ENCODE measurements at regions not wholly inside any gene's neighbourhood (a gene's known extent, or its start where the extent isn't known, plus 50 kb on each side); places are given as distances from the start of the nearest gene placed in this dataset.
A peak's percentile ranks its signal among the peaks of the same experiment; 100 is the strongest.

DNA sequence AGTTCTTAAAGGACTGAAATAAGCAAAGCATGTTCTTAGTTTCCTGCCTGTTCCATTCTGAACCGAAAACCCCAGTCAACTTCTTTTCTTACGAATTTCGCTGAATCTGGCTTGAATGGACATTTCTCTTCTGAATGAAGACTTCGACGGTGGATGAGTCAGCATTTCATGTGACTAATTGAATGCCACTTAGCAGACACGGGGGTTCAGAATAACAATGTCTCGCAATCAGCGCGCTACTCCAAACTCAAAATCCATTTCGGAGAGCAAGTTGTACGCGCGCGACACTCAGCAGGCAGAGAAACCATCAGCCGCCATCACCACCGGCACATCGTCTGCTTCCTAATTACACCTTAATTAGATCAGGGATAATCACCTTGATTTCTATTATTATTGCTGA lies 239.0 kb upstream of the KLF6 start:
- Mint-ChIP-seq H3K36me3 (ENCODE audit: low read depth) (no peaks in the 10 kb centered on the region), H3K9me3 (no peaks in the 10 kb centered on the region), H3K27ac (no peak overlapping the region), H3K4me3 (no peak overlapping the region), H3K27me3 (peaks cover 11% of the 10 kb centered on the region), H3K4me1 (ENCODE audit: low read depth) (peaks cover 5% of the 10 kb centered on the region)
- intact Hi-C loops (cut with micrococcal nuclease), result no loop called here

DNA sequence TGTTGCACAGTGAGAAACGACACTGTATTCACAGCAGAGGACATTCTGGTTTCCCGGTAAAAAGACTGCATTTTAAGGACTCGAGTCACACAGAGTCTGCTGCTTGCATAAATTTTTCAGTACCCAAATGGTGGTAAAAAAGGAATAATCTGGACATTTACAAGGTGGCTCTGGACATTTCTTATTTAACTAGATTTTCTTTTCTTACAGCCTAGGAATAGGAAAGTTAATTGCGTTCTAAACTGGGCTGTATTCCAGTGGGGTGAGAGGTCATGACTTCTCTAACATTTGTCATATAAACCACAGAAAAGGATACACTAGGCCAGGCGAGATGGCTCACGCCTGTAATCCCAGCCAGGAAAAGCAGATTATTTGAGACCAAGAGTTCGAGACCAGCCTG lies 237.5 kb upstream of the KLF6 start:
- no peak overlapping the region for H3K27ac Mint-ChIP-seq
- no peaks in the 10 kb centered on the region for H3K36me3 Mint-ChIP-seq (ENCODE audit: low read depth)
- intact Hi-C loops (cut with micrococcal nuclease), result no loop called here
- H3K4me1 Mint-ChIP-seq (ENCODE audit: low read depth), result no peaks in the 10 kb centered on the region
- no peak overlapping the region for H3K4me3 Mint-ChIP-seq
- H3K27me3 Mint-ChIP-seq, result peaks cover 11% of the 10 kb centered on the region
- no peaks in the 10 kb centered on the region for H3K9me3 Mint-ChIP-seq

DNA sequence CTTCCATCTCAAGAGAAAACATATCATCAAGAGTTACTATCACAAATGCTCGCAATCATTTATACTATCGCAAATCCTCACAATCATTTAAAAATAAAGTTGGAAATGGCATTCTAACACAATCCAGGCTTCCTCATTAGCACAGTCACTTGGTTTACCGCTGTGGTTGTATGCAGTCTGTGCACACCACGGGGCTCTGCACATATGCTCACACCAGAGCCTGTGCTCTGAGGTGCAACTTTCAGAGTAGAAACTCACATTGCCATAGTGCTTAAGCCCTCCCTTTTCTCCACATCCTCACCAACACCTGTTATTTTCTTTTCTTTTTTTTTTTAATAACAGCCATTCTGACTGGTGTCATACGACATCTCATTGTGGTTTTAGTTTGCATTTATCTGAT lies 235.6 kb upstream of the KLF6 start:
- intact Hi-C loops (cut with micrococcal nuclease), result no loop called here
- Mint-ChIP-seq H3K36me3 (ENCODE audit: low read depth) (no peaks in the 10 kb centered on the region), H3K4me1 (ENCODE audit: low read depth) (no peaks in the 10 kb centered on the region), H3K4me3 (no peak overlapping the region), H3K9me3 (no peaks in the 10 kb centered on the region), H3K27ac (no peak overlapping the region), H3K27me3 (peaks cover 9% of the 10 kb centered on the region)

DNA sequence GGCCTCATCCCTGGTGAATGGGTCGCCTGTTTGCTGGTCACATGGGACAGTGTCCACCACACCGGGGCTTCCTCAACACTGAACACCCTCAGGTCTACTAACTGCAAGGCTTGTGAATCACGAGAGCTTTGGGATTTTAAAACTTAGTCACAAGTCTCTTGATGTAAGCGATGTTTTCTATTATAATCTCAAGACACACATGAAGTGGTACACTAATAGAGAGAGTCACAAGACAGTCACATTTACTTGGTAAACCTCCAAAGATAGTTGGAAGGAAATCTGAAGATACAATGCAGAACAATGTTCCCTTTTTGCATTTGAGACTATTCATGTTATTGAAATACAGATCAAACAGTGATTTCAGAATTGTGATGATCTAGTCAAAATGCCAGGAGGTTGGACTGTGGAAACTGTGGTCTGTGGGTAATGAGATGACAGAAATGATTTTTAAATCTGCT lies 233.1 kb upstream of the KLF6 start:
- Mint-ChIP-seq H3K4me3 (no peak overlapping the region), H3K27ac (no peak overlapping the region), H3K27me3 (no peaks in the 10 kb centered on the region), H3K4me1 (ENCODE audit: low read depth) (peaks cover 8% of the 10 kb centered on the region), H3K9me3 (no peaks in the 10 kb centered on the region), H3K36me3 (ENCODE audit: low read depth) (no peaks in the 10 kb centered on the region)
- intact Hi-C loops (cut with micrococcal nuclease), result no loop called here

DNA sequence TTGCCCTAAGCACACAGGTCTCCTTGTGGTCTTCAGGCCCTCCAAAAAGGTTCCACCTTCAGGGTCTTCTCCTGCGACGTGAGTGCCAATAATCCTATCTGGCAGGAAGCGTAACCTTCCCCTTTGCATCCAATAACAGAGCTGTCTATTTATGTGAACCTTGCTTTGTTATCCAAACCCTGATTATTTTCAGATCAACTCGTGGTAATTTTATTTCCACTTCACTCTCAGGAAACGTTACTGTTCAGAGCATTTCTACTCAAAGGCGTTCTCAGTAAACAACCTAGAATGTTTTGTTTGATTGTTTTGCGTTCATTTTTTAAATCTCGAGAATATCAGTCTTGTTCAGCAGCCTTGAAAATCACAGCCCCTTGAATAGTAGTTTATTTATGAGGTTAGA lies 232.3 kb upstream of the KLF6 start:
- intact Hi-C loops (cut with micrococcal nuclease), result no loop called here
- H3K27me3 Mint-ChIP-seq, result peaks cover 2% of the 10 kb centered on the region
- H3K4me3 Mint-ChIP-seq, result no peak overlapping the region
- peaks cover 8% of the 10 kb centered on the region for H3K4me1 Mint-ChIP-seq (ENCODE audit: low read depth)
- no peak overlapping the region for H3K27ac Mint-ChIP-seq
- no peaks in the 10 kb centered on the region for H3K36me3 Mint-ChIP-seq (ENCODE audit: low read depth)
- H3K9me3 Mint-ChIP-seq, result no peaks in the 10 kb centered on the region

DNA sequence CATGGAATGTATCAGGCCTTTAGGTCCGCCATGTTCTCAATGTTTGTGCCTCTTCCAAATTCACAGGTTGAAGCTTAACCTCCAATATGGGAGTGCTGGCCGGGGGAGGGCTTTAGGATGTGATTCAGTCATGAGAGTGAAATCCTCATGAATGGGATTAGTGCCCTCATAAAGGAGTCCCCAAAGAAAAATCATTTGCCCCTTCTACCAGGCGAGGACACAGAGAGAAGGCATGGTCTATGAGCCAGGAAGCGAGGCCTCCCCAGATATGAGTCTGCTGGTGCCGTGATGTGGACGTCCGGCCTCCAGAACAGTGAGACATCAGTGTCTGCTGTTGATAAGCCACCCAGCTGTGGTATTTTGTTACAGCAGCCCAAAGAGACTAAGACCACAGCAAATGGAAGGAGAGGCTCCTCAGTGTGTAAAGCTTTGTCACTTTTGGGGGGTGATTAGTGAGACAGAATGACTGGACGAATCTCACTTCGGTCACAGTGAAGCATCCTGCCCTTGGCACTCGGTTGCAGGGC lies 231.3 kb upstream of the KLF6 start:
- intact Hi-C loops (cut with micrococcal nuclease), result no loop called here
- Mint-ChIP-seq H3K4me3 (no peak overlapping the region), H3K27me3 (peaks cover 4% of the 10 kb centered on the region), H3K4me1 (ENCODE audit: low read depth) (peaks cover 8% of the 10 kb centered on the region), H3K27ac (peak overlapping the region; percentile 39), H3K9me3 (no peaks in the 10 kb centered on the region), H3K36me3 (ENCODE audit: low read depth) (no peaks in the 10 kb centered on the region)

DNA sequence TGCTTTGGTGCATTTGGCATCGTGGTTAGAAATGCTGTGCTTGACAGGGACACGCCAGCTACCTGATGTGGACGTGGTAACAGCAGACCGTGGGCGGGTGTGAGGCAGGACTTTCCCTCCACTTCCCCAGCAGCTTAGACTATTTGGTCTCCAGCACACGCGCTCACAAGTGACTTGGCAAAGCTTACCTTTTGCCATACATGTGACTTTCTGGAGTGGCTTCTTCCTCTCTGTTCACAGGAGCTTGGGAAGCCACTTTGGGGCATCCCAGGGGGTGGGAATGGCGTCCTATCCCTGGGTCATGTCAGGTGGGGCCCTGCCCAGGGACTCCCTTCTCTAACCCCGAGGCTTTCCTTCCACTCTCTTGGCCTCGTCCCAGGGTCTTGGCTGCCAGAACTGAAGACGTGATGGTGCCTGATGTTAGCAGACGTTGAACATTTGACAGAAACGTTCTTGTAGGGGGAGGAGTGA lies 228.7 kb upstream of the KLF6 start:
- peaks cover 4% of the 10 kb centered on the region for H3K27me3 Mint-ChIP-seq
- intact Hi-C loops (cut with micrococcal nuclease), result no loop called here
- no peaks in the 10 kb centered on the region for H3K36me3 Mint-ChIP-seq (ENCODE audit: low read depth)
- peaks cover under 1% of the 10 kb centered on the region for H3K9me3 Mint-ChIP-seq
- H3K4me1 Mint-ChIP-seq (ENCODE audit: low read depth), result peaks cover 14% of the 10 kb centered on the region
- no peak overlapping the region for H3K4me3 Mint-ChIP-seq
- no peak overlapping the region for H3K27ac Mint-ChIP-seq

DNA sequence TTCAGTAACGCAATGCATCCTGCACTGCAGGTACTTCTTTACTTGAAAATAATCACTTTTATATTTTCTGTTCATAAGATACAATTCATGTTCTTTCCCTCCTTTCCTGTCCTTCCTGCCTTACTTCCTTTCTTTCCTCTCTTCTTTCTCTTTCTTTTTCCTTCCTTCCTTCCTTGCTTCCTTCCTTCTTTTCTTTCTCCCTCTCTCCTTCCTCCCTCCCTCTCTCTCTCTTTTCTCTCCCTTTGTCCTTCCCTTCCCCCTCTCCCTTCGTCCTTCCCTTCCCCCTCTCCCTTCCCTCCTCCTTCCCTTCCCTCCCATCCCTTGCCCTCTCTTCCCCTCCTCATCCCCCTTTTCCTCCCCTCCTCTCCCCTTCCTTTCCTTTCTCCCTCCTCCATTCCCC lies 227.8 kb upstream of the KLF6 start:
- Mint-ChIP-seq H3K9me3 (peaks cover 6% of the 10 kb centered on the region), H3K4me3 (no peak overlapping the region), H3K27ac (no peak overlapping the region), H3K36me3 (ENCODE audit: low read depth) (no peaks in the 10 kb centered on the region), H3K4me1 (ENCODE audit: low read depth) (peaks cover 14% of the 10 kb centered on the region), H3K27me3 (peaks cover 4% of the 10 kb centered on the region)
- intact Hi-C loops (cut with micrococcal nuclease), result no loop called here

DNA sequence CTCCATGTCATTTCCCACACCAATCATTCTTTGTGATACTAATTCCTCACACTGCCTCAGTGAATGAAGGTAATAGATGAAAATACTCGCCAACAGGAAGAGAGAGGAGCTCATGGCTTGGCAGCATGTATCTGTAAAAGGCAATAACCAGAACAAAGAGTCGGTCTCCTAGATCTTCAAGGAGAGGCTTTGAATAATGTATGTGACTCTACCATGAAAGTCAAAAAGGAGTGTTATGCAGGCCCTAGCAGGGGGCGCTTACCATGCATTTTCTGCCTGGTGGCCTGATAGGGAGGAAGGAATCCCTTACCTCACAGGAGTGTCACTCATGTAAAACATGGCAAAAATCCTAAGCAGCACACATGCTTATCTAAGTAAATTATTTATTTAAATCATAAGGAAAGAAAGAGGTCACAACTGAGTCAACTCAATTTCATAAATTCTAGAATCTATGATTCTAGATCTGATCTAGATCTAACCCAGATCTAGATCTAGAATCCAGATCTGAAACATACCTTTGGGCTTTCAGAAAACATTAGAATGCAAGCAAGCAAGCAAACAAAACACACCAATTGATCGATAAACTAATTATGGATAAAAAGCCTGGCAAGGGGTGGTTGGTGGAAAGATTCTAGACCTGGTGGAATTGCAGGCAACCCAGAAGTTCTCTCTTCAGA lies 226.3 kb upstream of the KLF6 start:
- Mint-ChIP-seq H3K36me3 (ENCODE audit: low read depth) (no peaks in the 10 kb centered on the region), H3K4me3 (no peak overlapping the region), H3K27me3 (peaks cover 4% of the 10 kb centered on the region), H3K27ac (no peak overlapping the region), H3K4me1 (ENCODE audit: low read depth) (peaks cover 22% of the 10 kb centered on the region), H3K9me3 (peaks cover 6% of the 10 kb centered on the region)
- intact Hi-C loops (cut with micrococcal nuclease), result no loop called here

DNA sequence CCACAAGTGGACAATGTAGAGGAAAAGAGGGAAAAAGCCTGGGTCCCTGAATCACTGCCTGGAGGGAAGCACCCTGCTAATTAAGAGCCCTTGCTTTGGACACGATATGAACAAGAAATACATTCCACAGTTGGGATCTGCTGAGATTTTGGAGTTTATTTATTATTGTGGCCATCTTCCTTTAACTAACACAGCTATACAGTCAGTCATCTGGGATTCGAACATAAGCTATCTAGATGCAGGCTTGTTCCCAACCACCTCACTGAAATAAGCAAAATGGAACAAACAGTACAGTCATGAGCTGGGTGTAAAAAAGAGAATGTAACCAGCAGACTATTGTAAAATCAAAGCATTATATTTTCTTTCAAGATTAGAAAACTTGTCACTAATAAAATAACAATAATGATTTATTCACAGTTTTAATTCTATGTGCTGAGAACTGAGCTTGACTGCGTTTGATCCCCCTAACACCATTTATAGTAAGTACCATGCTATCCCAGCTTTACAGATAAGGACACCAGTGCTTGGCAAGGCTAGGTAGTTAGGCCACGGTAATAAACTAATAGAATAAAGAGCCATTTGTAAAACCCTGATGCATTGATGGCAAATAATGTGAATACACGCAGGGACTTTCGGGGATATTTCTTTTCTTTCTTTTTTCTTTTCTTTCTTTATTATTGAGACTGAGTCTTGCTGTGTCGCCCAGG lies 223.8 kb upstream of the KLF6 start:
- Mint-ChIP-seq H3K27ac (peak overlapping the region; percentile 18), H3K9me3 (peaks cover 6% of the 10 kb centered on the region), H3K4me1 (ENCODE audit: low read depth) (peaks cover 41% of the 10 kb centered on the region), H3K27me3 (peaks cover 6% of the 10 kb centered on the region), H3K4me3 (no peak overlapping the region), H3K36me3 (ENCODE audit: low read depth) (no peaks in the 10 kb centered on the region)
- intact Hi-C loops (cut with micrococcal nuclease), result loop anchor here (5.0 kb wide), 1 partner anchor 123 kb away; no protein-coding TSS in a partner anchor

DNA sequence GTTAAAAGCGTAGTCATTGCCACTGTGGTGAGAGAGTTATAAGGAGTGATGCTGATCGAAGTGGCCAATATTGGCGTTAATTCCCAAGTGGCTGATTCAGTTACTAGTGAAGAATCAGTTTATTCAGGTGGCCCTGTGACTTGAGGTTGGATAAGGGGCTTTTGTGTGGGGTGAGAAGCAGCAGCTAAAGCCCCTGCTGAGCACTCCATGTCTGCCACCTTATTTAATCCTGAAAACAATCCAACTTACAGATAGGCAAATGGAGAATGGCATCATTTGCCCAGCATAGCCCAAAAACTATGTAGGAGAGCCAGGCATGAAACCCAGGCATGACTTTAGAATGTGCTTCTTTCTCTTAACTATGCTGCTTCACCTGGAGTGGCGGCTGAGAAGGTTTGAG lies 222.8 kb upstream of the KLF6 start:
- H3K4me1 Mint-ChIP-seq (ENCODE audit: low read depth), result peaks cover 36% of the 10 kb centered on the region
- intact Hi-C loops (cut with micrococcal nuclease), result loop anchor here (5.0 kb wide), 1 partner anchor 125 kb away; no protein-coding TSS in a partner anchor
- H3K27ac Mint-ChIP-seq, result peak overlapping the region; percentile 5
- no peak overlapping the region for H3K4me3 Mint-ChIP-seq
- no peaks in the 10 kb centered on the region for H3K36me3 Mint-ChIP-seq (ENCODE audit: low read depth)
- peaks cover 4% of the 10 kb centered on the region for H3K27me3 Mint-ChIP-seq
- H3K9me3 Mint-ChIP-seq, result peaks cover 6% of the 10 kb centered on the region

DNA sequence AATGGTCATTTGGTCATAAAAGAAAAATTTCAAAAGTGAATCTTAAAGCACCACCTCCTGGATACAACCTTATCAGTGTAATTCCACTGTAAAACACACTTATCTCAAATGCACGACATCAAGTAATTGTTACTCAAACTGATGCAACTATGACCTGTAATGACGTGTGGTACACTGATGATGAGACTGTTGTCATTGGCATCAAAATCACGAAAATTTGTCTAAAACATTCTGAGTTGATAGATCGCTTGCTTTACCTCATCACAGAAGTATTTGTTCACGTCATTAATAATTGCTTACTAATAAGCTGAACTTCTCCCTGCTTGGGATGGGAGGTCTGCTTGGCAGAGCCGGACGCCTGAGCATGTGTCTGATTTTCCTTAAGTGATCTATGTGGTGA lies 221.8 kb upstream of the KLF6 start:
- Mint-ChIP-seq H3K36me3 (ENCODE audit: low read depth) (no peaks in the 10 kb centered on the region), H3K27me3 (peaks cover 4% of the 10 kb centered on the region), H3K4me1 (ENCODE audit: low read depth) (peaks cover 44% of the 10 kb centered on the region), H3K27ac (no peak overlapping the region), H3K9me3 (peaks cover 6% of the 10 kb centered on the region), H3K4me3 (no peak overlapping the region)
- intact Hi-C loops (cut with micrococcal nuclease), result loop anchor here (5.0 kb wide), 1 partner anchor 125 kb away; no protein-coding TSS in a partner anchor

DNA sequence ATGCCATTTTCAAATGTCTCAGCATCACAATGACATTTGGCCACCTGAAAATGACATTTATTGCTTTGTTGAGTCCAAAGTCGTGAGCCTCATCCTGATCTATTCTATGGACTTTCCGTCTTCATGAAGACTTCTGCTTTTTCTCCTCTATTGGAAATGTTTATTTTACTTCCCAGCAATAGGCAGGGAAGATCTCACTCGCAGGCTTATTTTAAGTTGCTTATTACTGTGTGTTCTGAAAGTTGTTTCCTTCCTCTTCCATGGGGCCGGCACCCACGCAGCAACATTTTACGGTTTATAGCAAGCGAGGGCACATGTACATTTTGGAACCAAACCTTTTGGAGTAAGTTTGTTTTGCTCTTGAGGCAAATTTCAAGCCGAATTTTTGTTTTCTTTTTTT lies 221.0 kb upstream of the KLF6 start:
- peaks cover 52% of the 10 kb centered on the region for H3K4me1 Mint-ChIP-seq (ENCODE audit: low read depth)
- intact Hi-C loops (cut with micrococcal nuclease), result loop anchor here (5.0 kb wide), 1 partner anchor 126 kb away; no protein-coding TSS in a partner anchor
- peaks cover 8% of the 10 kb centered on the region for H3K9me3 Mint-ChIP-seq
- H3K4me3 Mint-ChIP-seq, result peak overlapping the region; percentile 9
- H3K27ac Mint-ChIP-seq, result peak overlapping the region; percentile 74
- H3K36me3 Mint-ChIP-seq (ENCODE audit: low read depth), result no peaks in the 10 kb centered on the region
- peaks cover 2% of the 10 kb centered on the region for H3K27me3 Mint-ChIP-seq

DNA sequence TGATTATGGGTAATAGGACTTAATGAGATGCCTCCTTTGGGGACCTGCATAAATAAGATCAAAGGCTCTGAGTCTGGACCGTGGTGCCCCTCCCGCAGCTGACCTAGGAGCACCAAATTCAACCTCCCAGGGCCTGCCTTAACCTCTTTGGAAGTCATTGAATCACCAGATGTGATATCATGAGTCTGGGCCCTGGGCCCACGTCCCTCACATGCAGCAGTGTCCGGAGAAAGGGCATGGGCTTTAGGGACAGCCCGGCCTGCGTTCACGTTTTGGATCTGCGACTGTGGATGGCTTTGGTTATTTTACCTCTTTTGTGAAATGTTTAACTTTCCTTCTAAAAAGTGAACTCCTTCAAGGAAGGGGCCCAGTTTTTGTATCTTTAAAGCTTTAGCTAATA lies 220.0 kb upstream of the KLF6 start:
- H3K27me3 Mint-ChIP-seq, result peaks cover 5% of the 10 kb centered on the region
- no peak overlapping the region for H3K4me3 Mint-ChIP-seq
- peak overlapping the region; percentile 34 for H3K27ac Mint-ChIP-seq
- H3K36me3 Mint-ChIP-seq (ENCODE audit: low read depth), result peaks cover 5% of the 10 kb centered on the region
- peaks cover 19% of the 10 kb centered on the region for H3K9me3 Mint-ChIP-seq
- intact Hi-C loops (cut with micrococcal nuclease), result loop anchor here (5.0 kb wide), 1 partner anchor 127 kb away; no protein-coding TSS in a partner anchor
- peaks cover 61% of the 10 kb centered on the region for H3K4me1 Mint-ChIP-seq (ENCODE audit: low read depth)
